GM12878 (cell line): ENCODE measurements at regions not wholly inside any gene's neighbourhood (a gene's known extent, or its start where the extent isn't known, plus 50 kb on each side); places are given as distances from the start of the nearest gene placed in this dataset.

ENCODE experiments used
- ATAC-seq: fragments of 200-7000 bp; cut with Tn5 transposase; 3 replicates; pipeline ENCODE4 v1.9.1; 2020; ENCODE audit warnings: mild to moderate bottlenecking, moderate library complexity
- BruUV-seq: library from RNA; stranded (reverse); fragments of 400-500 nt; replicated peaks from 2 replicates; lab custom pipeline; 2021; lab: Mats Ljungman, UMichigan
- CTCF ChIA-PET: fragments of 300-600 bp; sonication (Branson Sonifier 250); formaldehyde crosslinking; extraction: SDS; loops from one replicate; lab custom pipeline; 2021; ENCODE audit warnings: inconsistent platforms; lab: Yijun Ruan, JAX
- POLR2A ChIA-PET: fragments of 350-600 bp; formaldehyde crosslinking; extraction: SDS; loops from one replicate; lab custom pipeline; 2021; ENCODE audit warnings: inconsistent platforms; lab: Charles Lee
- RAD21 ChIA-PET: fragments of 300-600 bp; sonication (Branson Sonifier 250); formaldehyde crosslinking; loops from one replicate; lab custom pipeline; 2023; ENCODE audit warnings: antibody characterized with exemption; ENCODE audit not compliant: unreplicated experiment; lab: Charles Lee
- SMC1A ChIA-PET: fragments of 300-600 bp; sonication (Branson Sonifier 250); formaldehyde crosslinking; loops from one replicate; lab custom pipeline; 2023; ENCODE audit not compliant: unreplicated experiment, uncharacterized antibody; lab: Charles Lee
- DNase-seq: peaks from one replicate; pipeline ENCODE4 v3.0.0-alpha.2; 2011; ENCODE audit warnings: low read depth, low spot score
- FAIRE-seq: peaks from 3 replicates; lab custom pipeline; 2011; peaks lifted over from hg19 to GRCh38; lab: Jason Lieb, UNC
- H2AFZ ChIP-seq: 2 replicates; pipeline ENCODE4 v1.6.0; 2011; ENCODE audit warnings: low read depth, low read length, control low read depth; ENCODE audit not compliant: control insufficient read depth
- H3K27ac ChIP-seq: 2 replicates; pipeline ENCODE4 v1.5.1; 2011; ENCODE audit warnings: control low read depth; ENCODE audit not compliant: control insufficient read depth, insufficient read depth
- H3K27me3 ChIP-seq, 2 experiments: replicated peaks in 1 of 2; 2 replicates each; pipeline versions ENCODE4 v1.6.0 to v1.6.1; 2011; ENCODE audit warnings: low read length in 1 of 2; ENCODE audit not compliant: control insufficient read depth in 2 of 2, insufficient read depth in 2 of 2
- H3K36me3 ChIP-seq, 2 experiments: 2 replicates each; pipeline ENCODE4 v1.5.1; 2011; ENCODE audit warnings: low read length in 1 of 2; ENCODE audit not compliant: control insufficient read depth in 2 of 2, insufficient read depth in 2 of 2
- H3K4me1 ChIP-seq: 2 replicates; pipeline ENCODE4 v1.6.1; 2011; ENCODE audit warnings: mild to moderate bottlenecking, low read length, moderate library complexity, mixed read lengths; ENCODE audit not compliant: control insufficient read depth, insufficient read depth
- H3K4me2 ChIP-seq: 2 replicates; pipeline ENCODE4 v1.6.0; 2011; ENCODE audit warnings: control low read depth; ENCODE audit not compliant: control insufficient read depth, insufficient read depth
- H3K4me3 ChIP-seq: fragments of 200-600 bp; sonication (generic); 2 replicates; pipeline ENCODE4 v1.5.1; 2016
- H3K79me2 ChIP-seq: 2 replicates; pipeline ENCODE4 v1.6.0; 2011; ENCODE audit warnings: low read length; ENCODE audit not compliant: control insufficient read depth, insufficient read depth
- H3K9ac ChIP-seq: 2 replicates; pipeline ENCODE4 v1.8.0; 2011; ENCODE audit warnings: low read length, control low read depth, mixed read lengths; ENCODE audit not compliant: control insufficient read depth, insufficient read depth
- H3K9me3 ChIP-seq: replicated peaks from 3 replicates; pipeline ENCODE4 v1.5.1; 2011; ENCODE audit warnings: mild to moderate bottlenecking, low read length; ENCODE audit not compliant: control insufficient read depth, insufficient read depth
- H4K20me1 ChIP-seq: 2 replicates; pipeline ENCODE4 v1.6.0; 2011; ENCODE audit not compliant: control insufficient read depth, insufficient read depth
- ATF7 ChIP-seq: fragments of 450-650 bp; IDR thresholded peaks from 2 replicates; pipeline ENCODE4 v1.6.1; 2016; ENCODE audit warnings: low read depth, mild to moderate bottlenecking
- BACH1 ChIP-seq: fragments of 450-650 bp; IDR thresholded peaks from 2 replicates; pipeline ENCODE4 v1.6.1; 2017; ENCODE audit warnings: mild to moderate bottlenecking, borderline replicate concordance
- BMI1 ChIP-seq: fragments of 450-650 bp; IDR thresholded peaks from 2 replicates; pipeline ENCODE4 v1.6.1; 2016; ENCODE audit warnings: mild to moderate bottlenecking, moderate library complexity, borderline replicate concordance
- EGR1 ChIP-seq, 2 experiments: IDR thresholded peaks; 1 replicate in 1 of 2; 2 replicates in 1 of 2; pipeline ENCODE4 v1.6.1; 2011 to 2012; ENCODE audit warnings: low read depth in 2 of 2, low read length in 2 of 2, borderline replicate concordance in 1 of 2, mild to moderate bottlenecking in 1 of 2, moderate library complexity in 1 of 2
- ESRRA ChIP-seq: IDR thresholded peaks from 2 replicates; pipeline ENCODE4 v1.6.1; 2012; ENCODE audit warnings: mild to moderate bottlenecking, low read length, improper control_type of control experiment
- FOS ChIP-seq: IDR thresholded peaks from 3 replicates; pipeline ENCODE4 v1.6.1; 2011; ENCODE audit warnings: borderline replicate concordance; ENCODE audit not compliant: insufficient read length; ENCODE audit errors: extremely low read depth
- FOXM1 ChIP-seq: IDR thresholded peaks from 2 replicates; pipeline ENCODE4 v1.6.1; 2012; ENCODE audit warnings: low read depth, mild to moderate bottlenecking, inconsistent platforms, low read length, moderate library complexity
- GABPA ChIP-seq: IDR thresholded peaks from 2 replicates; pipeline ENCODE4 v1.6.1; 2014; ENCODE audit warnings: antibody characterized with exemption, low read depth, mild to moderate bottlenecking, inconsistent platforms
- PAX5 ChIP-seq: IDR thresholded peaks from 2 replicates; pipeline ENCODE4 v1.6.1; 2011; ENCODE audit warnings: low read depth, low read length, borderline replicate concordance
- RAD21 ChIP-seq: IDR thresholded peaks from 2 replicates; pipeline ENCODE4 v1.6.1; 2011; ENCODE audit warnings: mild to moderate bottlenecking, low read depth, low read length, moderate library complexity; ENCODE audit not compliant: insufficient read depth
- RB1 ChIP-seq: fragments of 450-650 bp; formaldehyde crosslinking; IDR thresholded peaks from 2 replicates; pipeline ENCODE4 v1.6.1; 2017; ENCODE audit warnings: mild to moderate bottlenecking, borderline replicate concordance
- SIX5 ChIP-seq: IDR thresholded peaks from 2 replicates; pipeline ENCODE4 v1.6.1; 2011; ENCODE audit warnings: mild to moderate bottlenecking, low read depth, low read length, moderate library complexity; ENCODE audit not compliant: severe bottlenecking
- TCF12 ChIP-seq: IDR thresholded peaks from 2 replicates; pipeline ENCODE4 v1.6.1; 2011; ENCODE audit warnings: low read depth, mild to moderate bottlenecking, low read length
- WGBS: methylation state at CpG from one replicate; pipeline ENCODE4 v1.1.6; 2016; ENCODE audit warnings: low lambda C conversion rate; ENCODE audit not compliant: insufficient replicate concordance, insufficient coverage; ENCODE audit errors: missing lambda C conversion rate; 5-methylcytosine and 5-hydroxymethylcytosine counted together
- in situ Hi-C: fragments of 300-500 bp; cut with MboI; formaldehyde crosslinking; loops from 9 replicates; pipeline ENCODE4 v1.14.3; 2018; ENCODE audit warnings: mixed read lengths
- intact Hi-C: fragments of 100-400 bp; cut with micrococcal nuclease; formaldehyde crosslinking; loops from one replicate; pipeline ENCODE4 v1.14.2; 2022; ENCODE audit not compliant: unreplicated experiment
- TF ChIP-seq, protein P1 (sequence below): fragments of 450-650 bp; IDR thresholded peaks from 2 replicates; pipeline ENCODE4 v1.6.1; 2017; ENCODE audit warnings: low read depth, mild to moderate bottlenecking, moderate library complexity
- TF ChIP-seq, protein P2 (sequence below): fragments of 450-650 bp; IDR thresholded peaks from 2 replicates; pipeline ENCODE4 v1.6.1; 2017; ENCODE audit warnings: mild to moderate bottlenecking, low read depth, inconsistent platforms; ENCODE audit not compliant: poor library complexity, severe bottlenecking
- TF ChIP-seq, protein P3 (sequence below): fragments of 450-650 bp; formaldehyde crosslinking; IDR thresholded peaks from 2 replicates; pipeline ENCODE4 v1.4.0; 2020; ENCODE audit warnings: mild to moderate bottlenecking, moderate library complexity
- TF ChIP-seq, protein P4 (sequence below): fragments of 450-650 bp; IDR thresholded peaks from 2 replicates; pipeline ENCODE4 v1.6.1; 2014; ENCODE audit warnings: mild to moderate bottlenecking

DNA sequence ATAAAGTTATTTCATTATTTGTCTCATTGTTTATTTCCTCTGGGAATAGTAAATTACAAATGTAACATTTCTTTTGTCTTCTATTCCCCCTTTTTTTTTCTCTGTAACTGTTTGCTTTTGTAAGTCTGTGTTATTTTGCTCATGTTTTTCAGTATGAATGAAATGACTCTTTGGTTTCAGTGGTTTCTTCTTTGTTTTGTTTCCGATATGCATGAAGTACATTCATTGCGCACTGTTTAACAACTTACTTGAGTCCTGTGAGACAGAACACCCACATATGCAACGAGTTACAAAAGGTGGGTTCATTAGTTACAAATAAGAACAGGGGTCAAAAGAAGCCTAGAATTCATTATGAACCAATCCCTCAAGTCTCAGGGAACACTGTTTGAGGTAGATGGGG, 175.0 kb upstream of the UGT8 start:
- 0% methylated on average over 3 of the region's 3 CpGs for WGBS
- H3K9ac ChIP-seq = no peak overlapping the region
- H3K36me3 ChIP-seq = no peaks in the 10 kb centered on the region
- peaks cover 2% of the 10 kb centered on the region; the same call in 1 of the 2 replicates for H3K4me1 ChIP-seq
- no peaks in the 10 kb centered on the region for H3K9me3 ChIP-seq
- intact Hi-C loops (no loop called here), in situ Hi-C loops (no loop called here)
- H4K20me1 ChIP-seq = no peaks in the 10 kb centered on the region
- ChIA-PET POLR2A (no interaction called here), SMC1A (no interaction called here), RAD21 (no interaction called here), CTCF (no interaction called here)
- ATAC-seq (peak; percentile 92), DNase-seq (peak; percentile 26), FAIRE-seq (peak; percentile 41)
- H3K4me2 ChIP-seq = no peak overlapping the region
- BruUV-seq = no TSS peak
- no peak overlapping the region for H3K27ac ChIP-seq
- H3K79me2 ChIP-seq = no peaks in the 10 kb centered on the region
- no peak overlapping the region for H3K4me3 ChIP-seq
- no peaks in the 10 kb centered on the region for H3K27me3 ChIP-seq
- H2AFZ ChIP-seq = no peak overlapping the region
- TF ChIP-seq FOXM1 = peak; percentile 33; the same call in 1 of the 2 replicates
- TF ChIP-seq TCF12 = no peak
- TF ChIP-seq RB1 = no peak
- 0 out of 2 replicates have a peak, but pooled peaks have one; percentile 14 for TF ChIP-seq PAX5
- TF ChIP-seq, protein P1, sequence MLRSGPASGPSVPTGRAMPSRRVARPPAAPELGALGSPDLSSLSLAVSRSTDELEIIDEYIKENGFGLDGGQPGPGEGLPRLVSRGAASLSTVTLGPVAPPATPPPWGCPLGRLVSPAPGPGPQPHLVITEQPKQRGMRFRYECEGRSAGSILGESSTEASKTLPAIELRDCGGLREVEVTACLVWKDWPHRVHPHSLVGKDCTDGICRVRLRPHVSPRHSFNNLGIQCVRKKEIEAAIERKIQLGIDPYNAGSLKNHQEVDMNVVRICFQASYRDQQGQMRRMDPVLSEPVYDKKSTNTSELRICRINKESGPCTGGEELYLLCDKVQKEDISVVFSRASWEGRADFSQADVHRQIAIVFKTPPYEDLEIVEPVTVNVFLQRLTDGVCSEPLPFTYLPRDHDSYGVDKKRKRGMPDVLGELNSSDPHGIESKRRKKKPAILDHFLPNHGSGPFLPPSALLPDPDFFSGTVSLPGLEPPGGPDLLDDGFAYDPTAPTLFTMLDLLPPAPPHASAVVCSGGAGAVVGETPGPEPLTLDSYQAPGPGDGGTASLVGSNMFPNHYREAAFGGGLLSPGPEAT = peak; percentile 51
- TF ChIP-seq EGR1 (IDR thresholded peaks at IDR 0.05; ENCODE audit: borderline replicate concordance in 1 of 2, low read depth in 2 of 2, low read length in 2 of 2) = no peak
- peak; percentile 64; the same call in 1 of the 2 replicates for TF ChIP-seq BACH1
- TF ChIP-seq, protein P2, sequence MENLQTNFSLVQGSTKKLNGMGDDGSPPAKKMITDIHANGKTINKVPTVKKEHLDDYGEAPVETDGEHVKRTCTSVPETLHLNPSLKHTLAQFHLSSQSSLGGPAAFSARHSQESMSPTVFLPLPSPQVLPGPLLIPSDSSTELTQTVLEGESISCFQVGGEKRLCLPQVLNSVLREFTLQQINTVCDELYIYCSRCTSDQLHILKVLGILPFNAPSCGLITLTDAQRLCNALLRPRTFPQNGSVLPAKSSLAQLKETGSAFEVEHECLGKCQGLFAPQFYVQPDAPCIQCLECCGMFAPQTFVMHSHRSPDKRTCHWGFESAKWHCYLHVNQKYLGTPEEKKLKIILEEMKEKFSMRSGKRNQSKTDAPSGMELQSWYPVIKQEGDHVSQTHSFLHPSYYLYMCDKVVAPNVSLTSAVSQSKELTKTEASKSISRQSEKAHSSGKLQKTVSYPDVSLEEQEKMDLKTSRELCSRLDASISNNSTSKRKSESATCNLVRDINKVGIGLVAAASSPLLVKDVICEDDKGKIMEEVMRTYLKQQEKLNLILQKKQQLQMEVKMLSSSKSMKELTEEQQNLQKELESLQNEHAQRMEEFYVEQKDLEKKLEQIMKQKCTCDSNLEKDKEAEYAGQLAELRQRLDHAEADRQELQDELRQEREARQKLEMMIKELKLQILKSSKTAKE = peak; percentile 62
- TF ChIP-seq, protein P3, sequence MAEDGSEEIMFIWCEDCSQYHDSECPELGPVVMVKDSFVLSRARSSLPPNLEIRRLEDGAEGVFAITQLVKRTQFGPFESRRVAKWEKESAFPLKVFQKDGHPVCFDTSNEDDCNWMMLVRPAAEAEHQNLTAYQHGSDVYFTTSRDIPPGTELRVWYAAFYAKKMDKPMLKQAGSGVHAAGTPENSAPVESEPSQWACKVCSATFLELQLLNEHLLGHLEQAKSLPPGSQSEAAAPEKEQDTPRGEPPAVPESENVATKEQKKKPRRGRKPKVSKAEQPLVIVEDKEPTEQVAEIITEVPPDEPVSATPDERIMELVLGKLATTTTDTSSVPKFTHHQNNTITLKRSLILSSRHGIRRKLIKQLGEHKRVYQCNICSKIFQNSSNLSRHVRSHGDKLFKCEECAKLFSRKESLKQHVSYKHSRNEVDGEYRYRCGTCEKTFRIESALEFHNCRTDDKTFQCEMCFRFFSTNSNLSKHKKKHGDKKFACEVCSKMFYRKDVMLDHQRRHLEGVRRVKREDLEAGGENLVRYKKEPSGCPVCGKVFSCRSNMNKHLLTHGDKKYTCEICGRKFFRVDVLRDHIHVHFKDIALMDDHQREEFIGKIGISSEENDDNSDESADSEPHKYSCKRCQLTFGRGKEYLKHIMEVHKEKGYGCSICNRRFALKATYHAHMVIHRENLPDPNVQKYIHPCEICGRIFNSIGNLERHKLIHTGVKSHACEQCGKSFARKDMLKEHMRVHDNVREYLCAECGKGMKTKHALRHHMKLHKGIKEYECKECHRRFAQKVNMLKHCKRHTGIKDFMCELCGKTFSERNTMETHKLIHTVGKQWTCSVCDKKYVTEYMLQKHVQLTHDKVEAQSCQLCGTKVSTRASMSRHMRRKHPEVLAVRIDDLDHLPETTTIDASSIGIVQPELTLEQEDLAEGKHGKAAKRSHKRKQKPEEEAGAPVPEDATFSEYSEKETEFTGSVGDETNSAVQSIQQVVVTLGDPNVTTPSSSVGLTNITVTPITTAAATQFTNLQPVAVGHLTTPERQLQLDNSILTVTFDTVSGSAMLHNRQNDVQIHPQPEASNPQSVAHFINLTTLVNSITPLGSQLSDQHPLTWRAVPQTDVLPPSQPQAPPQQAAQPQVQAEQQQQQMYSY (CRISPR knock-in tag) = no peak
- no peak for TF ChIP-seq RAD21
- peak; percentile 65 for TF ChIP-seq BMI1
- TF ChIP-seq, protein P4, sequence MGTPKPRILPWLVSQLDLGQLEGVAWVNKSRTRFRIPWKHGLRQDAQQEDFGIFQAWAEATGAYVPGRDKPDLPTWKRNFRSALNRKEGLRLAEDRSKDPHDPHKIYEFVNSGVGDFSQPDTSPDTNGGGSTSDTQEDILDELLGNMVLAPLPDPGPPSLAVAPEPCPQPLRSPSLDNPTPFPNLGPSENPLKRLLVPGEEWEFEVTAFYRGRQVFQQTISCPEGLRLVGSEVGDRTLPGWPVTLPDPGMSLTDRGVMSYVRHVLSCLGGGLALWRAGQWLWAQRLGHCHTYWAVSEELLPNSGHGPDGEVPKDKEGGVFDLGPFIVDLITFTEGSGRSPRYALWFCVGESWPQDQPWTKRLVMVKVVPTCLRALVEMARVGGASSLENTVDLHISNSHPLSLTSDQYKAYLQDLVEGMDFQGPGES = no peak
- TF ChIP-seq SIX5 = no peak
- no peak for TF ChIP-seq ESRRA
- TF ChIP-seq GABPA = no peak
- TF ChIP-seq ATF7 = peak; percentile 64
- no peak for TF ChIP-seq FOS
